ENCODE measurements at regions not wholly inside any gene's neighbourhood (a gene's known extent, or its start where the extent isn't known, plus 50 kb on each side); places are given as distances from the start of the nearest gene placed in this dataset.

DNA sequence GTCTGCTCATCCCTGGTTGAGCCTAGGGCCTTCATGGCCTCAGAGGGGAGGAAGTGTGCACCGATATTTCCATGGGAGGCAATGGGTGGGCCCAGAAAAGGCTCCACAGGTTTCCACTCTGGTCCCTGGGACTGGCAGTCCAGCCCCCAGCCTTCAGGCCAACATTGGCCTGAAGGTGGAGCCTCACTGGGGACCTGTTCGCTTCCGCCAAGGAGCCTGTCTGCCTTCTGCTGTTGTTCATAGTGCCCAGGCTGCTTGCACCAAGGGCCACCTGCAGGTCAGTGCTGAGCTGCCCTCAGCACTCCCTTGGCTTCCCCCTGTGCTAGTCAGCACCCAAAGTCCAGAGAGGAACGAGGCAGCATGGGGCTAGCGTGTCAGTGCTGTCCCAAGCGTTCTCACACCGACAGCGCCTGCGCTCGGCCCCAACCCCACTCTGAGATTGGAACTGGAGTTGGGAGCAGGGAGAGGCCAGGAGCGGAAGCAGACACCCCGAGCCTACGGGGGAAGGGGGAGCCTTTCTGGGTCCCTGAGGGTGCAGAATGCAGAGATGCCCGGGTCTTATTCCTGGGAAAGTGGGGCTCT lies 720.7 kb downstream of the PCDH18 start:
- TF ChIP-seq CTCF (IDR thresholded peaks at IDR 0.05) (no peak), EP300 (IDR thresholded peaks at IDR 0.05) (no peak), POLR2A (IDR thresholded peaks at IDR 0.05) (no peak), POLR2AphosphoS5 (IDR thresholded peaks at IDR 0.05) (no peak)

Measured in stomach (tissue), 4 donors.